AG20443 (cell line): ENCODE measurements at regions not wholly inside any gene's neighbourhood (a gene's known extent, or its start where the extent isn't known, plus 50 kb on each side); places are given as distances from the start of the nearest gene placed in this dataset.

Source experiments
- DNase-seq: peaks from one replicate; pipeline ENCODE4 v3.0.0; 2012; ENCODE audit warnings: low spot score, mixed read lengths

DNA sequence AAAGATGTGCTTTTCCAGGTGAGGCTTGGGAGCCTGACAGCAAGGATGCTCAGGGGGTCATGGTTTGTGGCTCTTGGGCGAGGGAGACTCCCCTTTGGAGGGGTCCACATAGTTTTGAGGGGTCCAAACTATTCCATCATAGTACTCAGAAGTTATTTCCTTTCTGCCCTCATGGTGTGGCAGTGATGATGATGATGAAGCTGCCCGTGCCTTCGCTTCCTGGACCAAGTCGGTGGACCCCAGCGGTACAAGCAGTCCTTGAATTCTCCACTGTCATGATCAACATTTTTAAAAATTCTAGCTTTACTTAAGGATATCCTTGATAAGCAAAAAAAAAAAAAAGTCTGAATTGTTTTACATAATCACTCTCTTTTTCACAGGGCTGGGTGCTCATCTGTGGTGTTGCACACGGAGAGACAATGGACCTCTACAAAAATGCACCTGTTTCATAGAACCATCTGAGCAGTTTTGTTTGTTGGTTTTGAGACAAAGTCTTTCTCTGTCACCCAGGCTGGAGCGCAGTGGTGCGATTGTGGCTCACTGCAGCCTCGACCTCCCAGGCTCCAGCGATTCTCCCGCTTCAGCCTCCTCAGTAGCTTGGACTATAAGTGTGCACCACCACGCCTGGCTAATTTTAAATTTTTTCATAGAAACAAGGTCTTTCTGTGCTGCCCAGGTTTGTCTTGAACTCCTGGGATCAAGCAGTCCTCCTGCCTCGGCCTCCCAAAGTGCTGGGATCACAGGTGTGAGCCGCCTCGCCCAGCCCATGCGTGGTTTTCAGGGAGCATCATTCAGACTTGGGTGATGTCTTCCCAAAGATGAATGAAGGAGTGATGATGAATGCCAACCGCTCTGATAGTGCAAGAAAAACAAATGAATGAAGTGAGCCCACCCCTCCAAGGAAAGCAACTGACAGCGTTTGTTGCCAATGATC lies 271.4 kb upstream of the HDAC4 start:
- DNase-seq, result no peak

DNA sequence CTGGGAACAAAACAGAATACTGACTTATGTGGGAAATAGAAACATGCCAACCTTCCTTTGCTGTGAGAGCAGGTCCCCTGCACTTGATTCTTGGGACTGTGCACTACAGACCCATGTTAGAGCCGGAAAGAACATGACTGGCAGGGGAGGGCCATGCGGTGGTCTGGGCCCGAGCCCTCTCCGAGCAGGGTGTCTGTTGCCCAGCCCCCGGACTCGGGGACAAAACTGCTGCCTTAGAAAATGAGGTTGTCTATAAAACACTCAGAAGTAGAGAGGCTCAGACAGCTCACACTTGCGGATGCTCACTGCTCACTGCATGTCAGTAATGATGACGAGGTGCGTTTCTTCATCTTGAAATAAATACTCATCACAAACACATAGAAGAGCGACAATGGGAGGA lies 270.7 kb upstream of the HDAC4 start:
- no peak for DNase-seq

DNA sequence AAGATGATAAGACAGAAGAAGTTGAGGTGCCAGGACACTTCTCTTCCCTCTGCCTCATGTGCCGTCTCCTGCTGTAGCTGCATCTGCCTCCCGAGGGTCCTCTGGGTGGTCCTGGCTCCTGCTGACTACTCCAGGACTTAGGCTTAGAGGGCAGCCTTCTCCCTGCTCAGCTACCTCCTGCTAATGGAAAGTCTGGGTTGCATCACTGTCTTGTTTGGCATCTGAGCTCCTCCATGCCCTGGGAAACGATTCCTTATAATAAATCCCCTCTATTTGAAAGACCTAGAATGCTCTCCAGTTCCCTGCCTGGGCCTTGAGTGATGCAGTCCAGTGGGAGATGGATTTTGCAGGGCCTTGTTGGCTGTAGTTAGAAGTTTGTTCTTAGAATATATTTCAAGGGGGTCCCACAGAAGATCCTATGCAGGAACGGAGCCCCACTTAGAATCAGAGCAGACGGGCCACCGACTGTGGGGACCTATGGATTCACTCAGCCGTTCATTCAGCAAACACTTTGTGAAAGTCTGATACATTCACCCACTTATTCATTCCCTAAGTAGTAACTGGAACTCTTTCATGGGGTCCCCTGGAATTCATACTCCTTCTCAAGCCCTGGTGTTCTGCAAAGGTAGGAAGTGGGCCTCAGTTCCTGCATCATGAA lies 269.8 kb upstream of the HDAC4 start:
- DNase-seq, result no peak

DNA sequence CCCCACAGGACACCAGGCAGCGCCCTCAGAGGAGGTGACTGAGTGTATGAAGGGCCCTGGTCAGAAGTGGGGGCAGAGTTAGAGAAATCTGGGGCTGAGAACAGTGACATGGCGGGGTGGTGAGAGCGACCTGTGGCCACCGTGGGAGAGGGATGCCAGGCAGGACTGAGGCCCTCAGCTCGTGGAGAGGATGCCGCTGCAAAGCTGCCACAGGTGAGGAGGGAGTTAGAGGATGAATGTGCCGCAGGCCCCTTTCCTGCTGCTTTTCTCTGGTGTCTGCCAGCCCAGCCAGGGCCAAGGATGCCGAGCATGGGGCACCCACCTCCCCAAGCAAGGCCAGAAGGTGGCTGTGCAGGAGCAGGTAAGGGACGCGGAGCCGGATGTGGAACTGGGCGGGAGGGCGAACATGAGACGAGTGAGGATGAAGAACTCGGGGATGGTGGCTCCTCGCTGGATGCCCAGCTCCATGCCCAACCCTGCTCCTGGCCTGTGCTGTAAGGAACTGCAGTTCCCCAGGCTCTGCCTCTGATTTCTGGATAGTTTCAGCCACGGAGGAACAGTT lies 269.2 kb upstream of the HDAC4 start:
- no peak for DNase-seq

DNA sequence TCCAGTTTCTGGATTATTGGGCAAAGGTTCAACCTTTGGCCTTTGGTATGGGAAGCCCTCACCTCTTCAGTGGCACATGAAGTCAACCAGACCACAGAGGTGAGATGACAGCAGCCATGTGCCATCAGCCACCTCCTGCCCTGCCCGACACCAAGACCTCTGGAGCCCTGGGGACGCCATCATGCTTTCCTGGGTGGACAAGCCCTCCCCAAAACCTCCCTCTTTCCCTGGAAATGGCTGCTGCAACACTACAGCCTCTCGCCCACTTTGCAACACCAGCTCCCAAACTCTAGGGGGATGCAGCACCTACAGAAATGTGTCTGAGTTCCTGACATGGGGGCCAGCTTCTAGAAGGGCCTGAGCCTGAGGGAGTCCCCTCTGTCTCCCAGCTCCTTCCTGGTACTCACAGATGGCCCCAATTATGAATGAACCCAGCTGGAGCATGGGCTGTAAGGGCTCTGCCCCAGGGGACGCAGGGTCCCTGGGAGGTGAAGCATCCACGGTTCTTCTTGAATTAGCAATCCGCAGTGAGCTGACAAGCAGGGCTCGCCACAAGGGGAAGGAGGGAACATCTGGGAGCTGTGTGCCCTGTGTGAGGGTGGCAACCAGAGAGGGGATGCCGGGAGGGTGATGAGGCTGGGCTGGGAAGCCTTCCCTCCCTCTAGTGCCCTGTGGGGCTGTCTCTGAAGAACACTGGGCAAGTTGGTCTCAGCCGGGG lies 268.5 kb upstream of the HDAC4 start:
- DNase-seq, result no peak

DNA sequence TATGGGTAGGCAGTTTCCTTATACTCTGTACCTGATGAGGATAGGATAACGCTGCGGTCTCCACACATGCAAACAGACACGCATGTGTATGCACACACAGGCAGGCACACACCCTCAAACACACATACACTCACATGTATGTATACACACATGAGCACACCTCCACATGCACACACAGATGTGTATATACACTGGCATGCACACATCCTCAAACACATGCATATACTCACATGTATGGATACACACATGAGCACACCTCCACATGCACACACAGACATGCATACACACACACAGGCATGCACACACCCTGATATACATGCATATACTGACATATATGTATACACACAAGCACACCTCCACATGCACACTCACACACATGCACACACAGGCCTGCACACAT lies 267.8 kb upstream of the HDAC4 start:
- DNase-seq, result no peak

DNA sequence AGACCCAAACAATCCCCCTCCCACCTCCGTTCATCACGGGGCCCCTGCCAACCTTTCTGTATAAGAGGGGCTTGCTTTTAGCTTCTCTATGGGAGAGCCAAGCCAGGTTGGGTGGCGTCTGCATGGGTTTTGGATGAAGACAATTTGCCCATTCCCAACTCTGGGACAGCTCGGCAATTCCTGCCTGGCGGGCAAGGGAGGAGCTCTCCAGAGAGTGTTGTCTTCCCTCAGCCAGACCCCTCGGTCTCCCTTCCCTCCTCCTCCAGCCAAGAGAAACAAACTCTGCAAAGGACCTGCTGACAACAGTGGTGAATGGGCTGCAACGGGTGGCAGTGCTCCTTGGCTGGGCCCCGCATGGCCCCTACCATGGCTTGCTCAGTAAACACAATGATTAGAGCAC lies 267.2 kb upstream of the HDAC4 start:
- no peak for DNase-seq

DNA sequence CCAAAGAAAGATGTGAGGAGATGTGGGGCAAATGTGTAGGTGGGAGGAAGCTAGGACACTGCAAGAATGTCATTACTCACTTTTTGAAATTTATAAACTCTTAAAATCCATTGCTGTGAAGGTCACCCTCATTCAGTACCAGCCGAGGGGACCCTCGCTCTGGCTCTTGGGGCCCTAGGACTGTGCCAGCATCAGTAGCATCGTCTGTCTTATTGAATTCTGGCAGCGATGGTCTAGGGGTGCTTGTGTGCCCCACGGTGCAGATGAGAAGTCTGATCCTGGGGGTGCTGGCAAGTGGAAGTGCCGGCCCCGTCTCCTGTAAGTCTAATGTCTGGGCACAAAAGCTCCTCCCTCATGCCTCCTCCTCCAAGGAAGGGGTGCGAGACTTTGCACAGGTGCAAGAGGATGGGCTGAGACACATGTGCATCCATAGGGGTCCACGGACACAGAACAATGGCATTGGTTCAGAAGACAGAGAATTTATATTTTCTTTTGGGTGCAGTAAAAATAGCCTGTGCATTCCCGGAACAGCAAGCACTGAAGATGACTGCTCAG lies 266.7 kb upstream of the HDAC4 start:
- DNase-seq, result no peak

DNA sequence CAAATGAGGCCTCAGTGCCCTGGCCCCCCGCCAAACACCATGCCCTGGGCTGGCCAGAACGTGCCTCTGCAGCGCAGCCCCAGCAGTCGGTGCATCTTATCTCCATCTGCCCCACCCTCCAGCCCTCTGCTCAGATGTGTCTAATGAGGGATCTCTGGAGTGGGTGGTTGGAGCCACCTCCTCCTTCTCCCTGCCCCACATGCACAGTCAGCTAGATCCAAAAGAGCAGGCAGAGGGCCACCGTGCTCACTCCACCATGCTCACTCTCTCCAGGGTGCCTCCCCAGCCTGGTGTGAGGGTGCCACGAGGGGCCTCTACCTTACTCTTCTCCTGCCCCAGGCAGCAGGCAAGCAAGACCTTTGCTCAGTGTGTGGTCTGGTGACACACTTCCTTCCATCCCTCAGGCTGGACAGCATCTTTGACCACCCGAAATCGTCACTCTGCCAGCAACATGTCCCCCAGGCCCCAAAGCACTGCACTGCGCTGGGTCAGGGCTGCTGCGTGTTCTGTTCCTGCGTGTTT lies 266.1 kb upstream of the HDAC4 start:
- DNase-seq, result no peak

DNA sequence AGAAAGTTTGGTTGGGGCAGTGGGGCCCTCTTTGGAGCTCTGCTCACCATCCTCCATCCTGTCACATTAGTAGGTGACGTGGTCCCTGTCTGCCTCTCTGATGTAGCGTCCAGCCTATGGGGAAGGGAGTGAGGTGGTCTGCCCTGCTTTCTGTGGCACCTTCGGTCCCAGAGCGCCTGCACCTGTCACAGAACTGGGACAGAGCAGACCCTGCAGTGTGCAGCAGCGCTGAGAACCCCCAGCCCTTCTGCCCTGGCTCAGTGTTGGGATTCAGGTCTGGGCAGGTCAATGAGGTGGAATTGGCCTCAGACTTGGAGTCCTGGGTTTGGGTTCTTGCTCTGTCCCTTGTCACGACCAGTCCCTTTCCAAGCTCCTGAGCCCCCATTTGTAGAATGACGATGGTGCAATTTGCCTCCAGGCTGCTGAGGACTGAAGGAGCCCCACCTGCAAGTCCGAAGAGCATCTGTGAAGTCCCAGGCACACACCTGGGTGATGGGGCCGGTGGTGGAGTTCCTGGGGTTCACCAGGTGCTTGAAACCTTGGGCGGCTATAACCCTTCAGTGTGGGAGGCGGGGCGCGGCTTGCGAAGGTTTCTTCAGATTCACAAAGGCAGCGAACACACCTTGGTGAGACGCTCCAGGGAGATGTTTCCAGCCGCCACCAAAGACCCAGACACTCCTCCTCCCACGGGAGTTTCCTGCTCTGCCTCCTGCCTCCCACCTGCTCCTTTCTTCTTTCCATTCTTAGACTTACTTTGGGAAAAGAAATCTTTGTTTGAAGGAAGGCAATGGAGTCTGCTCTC lies 265.4 kb upstream of the HDAC4 start:
- DNase-seq, result no peak

DNA sequence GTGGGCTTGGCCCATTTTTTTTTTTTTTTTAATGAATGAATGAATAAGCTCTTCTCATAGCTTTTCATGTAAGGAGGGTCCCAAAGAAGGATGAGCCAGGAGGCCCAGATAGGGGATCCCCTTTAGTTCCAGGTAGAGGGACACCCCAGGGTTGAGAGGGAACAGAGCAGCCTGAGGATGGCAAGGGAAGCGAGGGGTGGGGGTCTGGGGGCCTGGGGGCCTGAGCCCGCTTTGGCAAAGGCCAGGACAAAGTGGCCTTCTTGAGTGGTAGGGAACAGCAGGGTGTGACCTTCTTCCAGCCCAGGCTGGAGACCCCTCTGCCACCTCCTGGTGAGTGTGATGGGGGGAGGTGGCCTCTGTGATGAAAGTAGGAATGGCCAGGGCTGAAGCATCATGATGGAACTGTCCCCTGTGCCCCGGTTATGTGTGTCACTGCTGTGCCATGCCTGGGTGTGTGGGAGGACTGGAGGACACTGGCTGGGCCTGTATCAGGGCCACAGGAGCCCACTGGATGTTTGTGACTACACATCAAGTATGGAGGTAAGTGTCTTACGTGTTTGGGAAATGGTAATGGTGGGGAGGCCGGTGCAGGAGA lies 263.5 kb upstream of the HDAC4 start:
- no peak for DNase-seq

DNA sequence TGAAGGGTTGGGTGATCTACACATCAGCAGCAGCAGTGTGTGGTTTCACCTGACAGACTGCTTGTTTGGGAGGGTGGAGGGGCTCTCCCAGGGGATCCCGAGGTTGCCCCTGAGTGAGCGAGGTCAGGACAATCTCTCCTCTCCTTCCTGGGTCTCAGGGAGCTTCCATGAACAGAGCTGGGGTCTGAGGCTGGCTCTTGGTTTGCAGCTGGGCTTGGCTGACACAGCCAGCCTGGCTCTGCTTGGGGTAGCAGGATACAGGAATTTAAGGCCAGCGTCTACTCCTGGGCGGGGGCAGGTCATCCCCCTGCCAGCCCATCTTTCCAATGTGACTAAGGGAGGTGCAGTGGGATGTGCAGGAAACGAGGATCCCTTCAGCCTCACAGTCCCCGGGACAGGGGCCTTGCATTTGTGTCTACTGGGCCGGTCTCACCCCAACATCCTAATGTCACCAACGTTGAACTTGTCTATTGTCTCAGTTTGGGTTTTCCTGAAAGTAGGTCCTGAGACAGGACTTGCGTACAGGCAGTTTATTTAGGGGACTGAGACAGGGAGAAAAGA lies 262.6 kb upstream of the HDAC4 start:
- no peak for DNase-seq

DNA sequence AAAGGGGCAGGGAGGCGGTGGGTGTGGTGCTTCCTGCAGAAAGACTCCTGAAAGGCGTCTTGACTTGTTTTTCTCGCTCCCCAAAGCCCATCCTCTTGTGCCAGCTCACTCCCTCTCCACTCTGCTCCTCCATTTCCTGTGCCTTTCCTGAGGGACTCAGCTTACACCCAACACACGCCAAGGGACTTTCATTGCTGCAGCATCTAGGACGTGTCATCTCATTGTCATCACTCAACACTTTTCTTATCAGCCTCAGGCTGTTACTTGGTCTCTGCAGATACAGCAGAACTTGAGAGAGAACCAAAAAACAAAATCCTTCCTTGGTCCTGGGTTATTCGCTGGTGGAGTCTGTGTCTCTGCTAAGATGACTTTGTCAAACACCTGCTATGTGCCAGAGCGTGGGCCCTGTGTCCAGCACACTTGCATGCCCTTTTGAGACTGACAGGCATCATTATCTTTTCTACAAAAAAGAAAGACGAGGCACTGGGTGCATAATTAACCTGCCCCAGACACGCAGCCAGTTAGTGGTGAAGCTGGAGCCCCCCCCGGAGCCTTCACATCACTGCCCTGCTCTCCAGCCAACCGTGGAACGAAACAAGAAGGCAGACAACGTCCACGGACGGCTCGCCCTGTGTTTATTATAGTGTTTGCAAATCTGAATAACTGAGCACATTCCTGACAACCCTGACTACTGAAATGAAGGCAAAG lies 261.7 kb upstream of the HDAC4 start:
- no peak for DNase-seq

DNA sequence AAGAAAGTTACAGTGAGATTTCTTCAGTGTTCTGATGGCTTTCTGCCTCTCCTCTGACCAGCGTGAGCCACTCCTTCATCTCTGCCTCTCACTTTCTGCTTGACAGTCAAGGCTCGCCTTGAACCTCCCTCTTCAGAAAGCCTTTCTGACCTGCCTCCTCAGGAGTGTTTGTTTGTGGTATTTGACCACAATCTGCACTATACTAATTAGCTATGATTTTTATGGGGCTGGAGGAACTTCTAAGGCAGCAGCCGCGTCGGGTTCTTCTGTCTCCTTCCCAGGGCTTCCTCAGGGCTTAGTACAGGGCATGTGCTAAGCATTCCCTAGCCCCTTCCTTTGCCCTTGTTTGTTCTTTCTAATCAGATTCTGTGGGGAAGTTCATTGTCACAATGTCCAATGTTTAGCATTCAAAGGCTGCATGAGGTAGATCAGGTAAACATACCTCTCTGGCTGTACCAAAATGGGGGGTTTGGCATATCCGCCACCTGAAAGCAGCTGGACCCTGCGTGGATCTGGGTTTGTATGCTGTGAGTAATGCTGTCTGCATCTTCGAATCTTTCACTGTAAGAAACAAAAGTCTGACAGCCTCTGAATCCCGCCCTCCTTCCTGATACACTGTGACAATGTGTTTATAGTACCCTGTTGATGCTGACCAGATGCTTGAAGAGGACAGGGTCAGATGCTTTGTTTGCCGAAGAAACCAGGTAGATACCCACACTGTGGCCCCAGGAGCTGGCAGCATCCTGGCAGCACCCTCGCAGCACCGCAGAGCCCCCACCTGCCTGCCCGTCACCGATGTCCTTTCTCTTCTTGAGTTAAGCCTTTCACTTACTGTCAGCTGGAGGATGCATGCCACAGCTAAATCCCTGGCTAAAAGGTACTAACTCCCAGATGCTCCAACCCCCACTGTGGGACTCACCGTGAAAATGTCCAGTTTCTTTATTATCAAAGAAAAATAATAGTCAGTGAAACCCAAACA lies 260.8 kb upstream of the HDAC4 start:
- no peak for DNase-seq

DNA sequence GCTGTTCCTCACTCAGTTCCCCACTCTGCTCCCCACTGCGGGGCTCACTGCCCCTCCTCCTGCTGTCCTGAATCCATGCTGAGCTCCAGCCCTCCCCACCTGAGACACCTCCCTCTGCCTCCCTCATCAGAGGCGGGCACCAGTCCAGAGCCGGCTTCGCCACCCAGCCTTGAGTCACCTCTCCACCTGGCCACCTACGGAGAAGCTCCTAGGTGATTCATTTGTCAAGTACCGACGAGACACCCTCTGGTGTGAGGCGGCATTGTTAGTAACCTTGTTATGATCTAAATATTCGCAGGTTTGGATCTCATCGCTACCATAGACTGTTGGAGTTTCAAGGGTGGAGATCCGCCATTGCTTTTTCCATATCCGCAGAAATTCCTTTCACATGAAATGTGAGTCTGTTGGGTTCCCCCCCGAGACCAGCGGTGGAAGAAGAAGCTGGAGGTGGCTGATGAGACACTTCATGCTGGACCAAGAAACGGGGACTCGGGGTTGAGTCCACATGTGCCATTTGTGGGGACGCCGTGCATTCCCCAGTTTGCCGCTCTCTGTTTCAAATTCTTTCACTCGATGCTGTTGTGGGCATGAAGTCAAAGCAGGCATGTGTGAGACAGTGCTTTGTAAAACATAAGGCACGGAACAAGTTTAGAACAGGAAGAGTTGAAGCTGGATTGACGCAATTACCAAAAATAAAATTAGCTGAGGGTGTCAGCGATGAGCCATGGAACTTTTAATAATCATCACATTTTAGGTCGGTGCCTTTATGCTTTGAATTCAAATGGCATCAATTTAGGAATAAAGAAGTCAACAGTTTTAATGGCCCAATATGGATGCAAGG lies 259.8 kb upstream of the HDAC4 start:
- no peak for DNase-seq

DNA sequence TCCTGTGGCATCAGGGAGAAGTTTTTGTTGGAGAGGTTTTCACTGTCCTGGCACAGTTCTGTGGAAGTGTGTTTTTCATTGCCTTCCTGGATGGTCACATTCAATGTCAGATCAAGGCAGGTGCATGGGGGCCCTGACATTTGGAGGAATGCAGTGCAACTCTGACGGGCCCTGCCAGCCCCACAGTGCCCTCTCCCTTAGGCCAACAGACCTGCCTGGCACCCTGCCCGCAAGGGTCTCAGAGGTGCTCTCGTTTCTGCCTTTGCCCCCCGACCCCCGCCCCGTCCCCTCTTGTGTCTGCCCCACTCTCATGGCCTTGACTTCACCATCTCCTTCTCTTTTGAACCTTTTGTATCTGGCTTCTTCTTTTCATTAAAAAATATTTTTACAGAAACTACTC lies 257.2 kb upstream of the HDAC4 start:
- DNase-seq, result no peak

DNA sequence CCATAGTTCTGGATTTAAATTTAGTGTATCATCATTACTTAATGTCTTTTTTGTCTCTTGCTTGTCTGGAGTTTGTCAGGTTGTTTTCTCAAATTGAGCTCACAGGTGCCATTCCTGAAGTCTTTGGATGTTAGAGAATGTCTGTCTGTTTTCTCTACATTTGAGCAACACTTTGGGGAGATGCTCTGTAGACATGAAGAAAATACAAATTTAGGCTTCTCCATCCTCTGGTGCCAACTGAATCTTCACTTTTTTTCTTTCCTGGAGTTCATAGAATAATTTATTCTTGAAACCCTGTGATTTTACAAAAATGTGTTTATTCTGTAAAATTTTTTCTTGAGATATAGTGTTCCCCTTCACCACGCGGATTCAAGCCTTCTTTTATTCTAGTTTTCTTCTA lies 256.4 kb upstream of the HDAC4 start:
- DNase-seq, result no peak

DNA sequence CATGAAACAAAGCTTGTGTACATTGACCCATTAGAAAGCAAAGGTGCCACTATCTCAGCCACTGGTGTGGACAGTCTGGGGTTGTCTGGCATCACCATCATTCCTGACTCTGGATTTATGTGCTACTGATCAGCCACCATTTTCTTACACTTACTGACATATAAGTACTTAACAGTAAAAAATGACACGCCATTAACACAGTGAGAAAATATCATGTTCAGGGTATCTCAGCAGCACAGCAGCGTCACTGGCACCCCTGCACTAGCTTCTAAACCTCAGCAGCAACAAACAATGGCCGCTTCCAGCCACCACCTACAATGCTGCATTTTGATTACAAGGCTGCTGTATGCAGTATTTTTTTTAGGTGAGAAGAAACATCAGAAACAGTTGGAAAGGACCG lies 253.4 kb upstream of the HDAC4 start:
- no peak for DNase-seq
